Activated naive CD8-positive, alpha-beta T cell treated with anti-CD3 and anti-CD28 coated beads, Interleukin-2, amount 10 ng/mL, durations not matched to agents 7 days and 5 days (primary cell): ENCODE measurements at regions not wholly inside any gene's neighbourhood (a gene's known extent, or its start where the extent isn't known, plus 50 kb on each side); places are given as distances from the start of the nearest gene placed in this dataset.

Experiments used
- ATAC-seq: fragments of 150-1000 bp; cut with Tn5 transposase; one replicate; pipeline ENCODE4 v1.10.0; 2021; ENCODE audit warnings: low read depth, moderate library complexity
- POLR2A ChIA-PET: fragments of 350-600 bp; sonication (Branson Sonifier 250); formaldehyde crosslinking; loops from one replicate; lab custom pipeline; 2021; ENCODE audit warnings: antibody characterized with exemption; lab: Charles Lee
- DNase-seq: peaks from one replicate; pipeline ENCODE4 v3.0.0; 2021
- H3K27ac Mint-ChIP-seq: one replicate; pipeline ENCODE4 v1.8.0; 2022; ENCODE audit warnings: mild to moderate bottlenecking, mixed read lengths
- H3K27me3 Mint-ChIP-seq: one replicate; pipeline ENCODE4 v1.8.0; 2022; ENCODE audit warnings: mild to moderate bottlenecking, moderate library complexity, mixed read lengths
- H3K36me3 Mint-ChIP-seq: one replicate; pipeline ENCODE4 v1.8.0; 2021; ENCODE audit warnings: mild to moderate bottlenecking, mixed read lengths
- H3K4me1 Mint-ChIP-seq: one replicate; pipeline ENCODE4 v1.8.0; 2021; ENCODE audit warnings: mixed read lengths
- H3K4me3 Mint-ChIP-seq: one replicate; pipeline ENCODE4 v1.8.0; 2022; ENCODE audit warnings: mild to moderate bottlenecking, moderate library complexity, mixed read lengths
- H3K9me3 Mint-ChIP-seq: one replicate; pipeline ENCODE4 v1.8.0; 2021; ENCODE audit warnings: mixed read lengths

DNA sequence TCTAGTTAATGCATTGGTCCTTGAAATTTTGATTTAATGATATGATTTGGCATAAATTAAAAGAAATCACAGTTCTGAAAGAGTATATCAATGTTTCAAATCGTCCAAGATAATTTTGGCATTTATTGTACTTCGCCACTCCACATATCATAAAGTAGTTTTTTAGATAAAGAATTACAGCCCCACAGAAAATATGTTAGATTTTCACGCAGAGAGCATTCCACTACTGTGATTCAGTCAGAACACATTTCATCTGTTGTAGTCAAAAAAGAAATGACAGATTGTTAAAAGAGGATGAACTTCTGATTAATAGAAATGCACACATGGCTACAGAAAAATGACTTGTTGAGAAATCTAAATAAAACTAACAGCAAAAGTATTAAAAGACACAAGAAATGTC lies 1063.5 kb upstream of the LRRN3 start:
- H3K4me1 Mint-ChIP-seq, result no peaks in the 10 kb centered on the region
- H3K4me3 Mint-ChIP-seq, result no peak overlapping the region
- H3K36me3 Mint-ChIP-seq, result no peaks in the 10 kb centered on the region
- ATAC-seq, result no peak
- H3K27me3 Mint-ChIP-seq, result no peaks in the 10 kb centered on the region
- DNase-seq, result no peak
- POLR2A ChIA-PET, result no interaction called here
- H3K9me3 Mint-ChIP-seq, result no peaks in the 10 kb centered on the region
- H3K27ac Mint-ChIP-seq, result no peak overlapping the region

DNA sequence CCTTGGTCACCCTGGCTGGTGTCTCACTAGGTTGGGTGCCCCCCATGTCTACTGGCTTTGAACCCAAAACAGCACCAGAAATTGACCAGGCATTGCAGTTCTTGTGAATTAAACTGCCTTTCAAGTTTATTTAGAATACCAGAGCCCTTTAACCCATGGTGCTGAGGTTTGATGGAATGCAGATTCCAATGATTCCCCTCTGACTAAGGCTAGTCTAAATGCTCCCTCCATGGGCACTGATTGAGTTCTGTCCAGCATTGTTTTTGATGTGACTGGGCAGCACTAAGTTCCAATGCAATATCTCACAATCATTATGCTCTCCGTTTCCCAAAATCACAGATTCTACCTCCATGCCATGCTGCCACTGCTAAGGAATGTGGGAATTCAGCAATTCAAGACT lies 1047.4 kb upstream of the LRRN3 start:
- POLR2A ChIA-PET, result no interaction called here
- ATAC-seq (no peak), DNase-seq (no peak)
- Mint-ChIP-seq H3K36me3 (no peaks in the 10 kb centered on the region), H3K4me3 (no peak overlapping the region), H3K9me3 (peaks cover 1% of the 10 kb centered on the region), H3K27ac (no peak overlapping the region), H3K27me3 (no peaks in the 10 kb centered on the region), H3K4me1 (no peaks in the 10 kb centered on the region)

DNA sequence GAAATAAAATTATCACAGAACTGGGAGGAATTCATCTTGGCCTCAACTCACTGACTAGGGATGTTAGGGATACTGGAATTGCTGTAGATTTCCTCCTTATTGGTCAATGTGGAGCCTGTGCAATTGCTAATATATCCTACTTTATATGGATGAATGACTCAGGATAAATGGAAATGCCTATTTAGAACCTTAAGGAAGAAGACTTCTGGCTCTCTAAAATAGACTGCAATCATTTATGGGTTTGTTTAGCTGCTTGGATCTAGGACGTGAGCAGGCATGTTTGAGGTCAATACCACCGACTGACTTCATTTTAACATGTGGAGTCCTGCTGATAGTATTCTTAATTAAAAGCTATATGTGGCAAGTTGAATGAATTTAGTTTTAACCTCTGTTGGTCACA lies 1040.1 kb upstream of the LRRN3 start:
- H3K4me3 Mint-ChIP-seq, result no peak overlapping the region
- DNase-seq (no peak), ATAC-seq (no peak)
- H3K9me3 Mint-ChIP-seq, result no peaks in the 10 kb centered on the region
- H3K27me3 Mint-ChIP-seq, result peaks cover 2% of the 10 kb centered on the region
- POLR2A ChIA-PET, result no interaction called here
- H3K4me1 Mint-ChIP-seq, result no peaks in the 10 kb centered on the region
- no peak overlapping the region for H3K27ac Mint-ChIP-seq
- no peaks in the 10 kb centered on the region for H3K36me3 Mint-ChIP-seq

DNA sequence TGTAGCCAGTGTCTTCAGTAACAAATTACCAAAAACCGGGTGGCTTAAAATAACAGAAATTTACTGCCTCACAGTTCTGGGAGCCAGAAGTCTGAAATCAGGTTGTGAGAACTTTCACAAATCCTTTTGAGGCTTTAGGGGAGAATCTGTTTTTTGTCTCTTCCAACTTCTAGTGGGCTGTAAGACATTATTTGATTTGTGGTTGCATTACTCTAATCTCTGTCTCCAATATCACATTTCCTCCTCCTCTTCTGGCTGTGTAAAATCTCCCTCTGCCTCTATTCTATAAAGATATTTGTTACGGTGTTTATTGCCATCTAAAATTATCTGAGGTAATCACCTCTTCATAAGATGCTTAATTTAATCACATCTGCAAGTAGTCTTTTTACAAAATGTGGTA lies 1039.6 kb upstream of the LRRN3 start:
- ATAC-seq (no peak), DNase-seq (no peak)
- Mint-ChIP-seq H3K27ac (no peak overlapping the region), H3K4me3 (no peak overlapping the region), H3K4me1 (no peaks in the 10 kb centered on the region), H3K27me3 (peaks cover 2% of the 10 kb centered on the region), H3K36me3 (no peaks in the 10 kb centered on the region), H3K9me3 (no peaks in the 10 kb centered on the region)
- POLR2A ChIA-PET, result no interaction called here

DNA sequence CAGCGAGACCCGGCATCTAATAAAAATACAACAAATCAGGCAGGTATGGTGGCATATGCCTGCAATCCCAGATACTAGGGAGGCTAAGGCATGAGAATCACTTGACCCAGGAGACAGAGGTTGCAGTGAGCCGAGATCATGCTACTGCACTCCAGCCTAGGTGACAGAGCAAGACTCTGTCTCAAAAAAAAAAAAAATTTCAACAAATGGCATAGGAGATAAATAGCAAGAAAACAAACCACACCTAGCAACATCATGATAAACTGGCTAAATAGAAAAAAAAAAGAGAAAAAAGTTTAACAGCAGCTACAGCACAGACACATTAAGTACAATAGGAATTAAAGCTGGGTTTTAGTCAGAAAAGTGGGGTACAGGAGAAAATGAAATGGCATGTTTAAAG lies 1034.6 kb upstream of the LRRN3 start:
- no peak for DNase-seq
- H3K9me3 Mint-ChIP-seq, result no peaks in the 10 kb centered on the region

DNA sequence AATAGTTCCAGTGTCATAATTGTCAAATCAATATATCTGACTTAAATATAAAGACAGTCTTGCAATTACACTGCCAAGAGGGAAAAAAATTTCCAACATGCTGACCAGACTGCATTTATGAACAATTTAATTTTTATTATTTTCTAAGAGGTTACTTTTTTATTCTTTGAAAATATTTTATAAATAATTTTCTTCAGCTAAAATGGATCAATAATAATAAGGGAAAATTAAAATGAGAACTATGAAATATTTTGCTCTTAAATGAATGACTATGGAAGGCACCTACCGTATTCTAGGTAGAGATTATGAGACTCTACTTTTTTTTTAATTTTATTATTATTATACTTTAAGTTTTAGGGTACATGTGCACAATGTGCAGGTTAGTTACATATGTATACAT lies 1032.5 kb upstream of the LRRN3 start:
- H3K27me3 Mint-ChIP-seq, result peaks cover 2% of the 10 kb centered on the region
- H3K9me3 Mint-ChIP-seq, result no peaks in the 10 kb centered on the region
- H3K36me3 Mint-ChIP-seq, result no peaks in the 10 kb centered on the region
- no peak overlapping the region for H3K4me3 Mint-ChIP-seq
- no peak overlapping the region for H3K27ac Mint-ChIP-seq
- ATAC-seq, result no peak
- no peaks in the 10 kb centered on the region for H3K4me1 Mint-ChIP-seq
- POLR2A ChIA-PET, result no interaction called here
- DNase-seq, result no peak

More for the DNA sequence above, 1034.6 kb upstream of the LRRN3 start:
- ATAC-seq, result no peak
- Mint-ChIP-seq H3K36me3 (no peaks in the 10 kb centered on the region), H3K27ac (no peak overlapping the region), H3K4me3 (no peak overlapping the region), H3K4me1 (no peaks in the 10 kb centered on the region), H3K27me3 (peaks cover 2% of the 10 kb centered on the region)
- POLR2A ChIA-PET, result no interaction called here

DNA sequence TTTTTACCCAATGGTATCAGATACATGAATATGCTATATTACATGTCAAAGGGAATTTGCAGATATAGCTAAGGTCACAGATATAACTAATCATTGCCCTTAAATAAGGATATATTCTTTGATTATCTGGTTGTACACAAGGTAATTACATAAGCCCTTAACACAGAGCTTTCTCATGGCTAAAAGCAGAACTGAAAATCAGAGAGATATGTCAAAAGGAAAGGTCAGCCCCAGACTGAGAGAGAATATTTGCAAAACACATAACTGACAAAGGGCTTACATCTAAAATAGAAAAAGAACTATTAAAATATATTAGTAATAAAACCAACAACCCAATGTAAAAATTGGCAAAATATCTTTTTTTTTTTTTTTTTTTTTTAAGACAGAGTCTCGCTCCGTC lies 1029.5 kb upstream of the LRRN3 start:
- peaks cover 5% of the 10 kb centered on the region for H3K27me3 Mint-ChIP-seq
- ATAC-seq (no peak), DNase-seq (no peak)
- no peaks in the 10 kb centered on the region for H3K4me1 Mint-ChIP-seq
- no peaks in the 10 kb centered on the region for H3K9me3 Mint-ChIP-seq
- H3K4me3 Mint-ChIP-seq, result no peak overlapping the region
- H3K27ac Mint-ChIP-seq, result no peak overlapping the region
- POLR2A ChIA-PET, result no interaction called here
- no peaks in the 10 kb centered on the region for H3K36me3 Mint-ChIP-seq

DNA sequence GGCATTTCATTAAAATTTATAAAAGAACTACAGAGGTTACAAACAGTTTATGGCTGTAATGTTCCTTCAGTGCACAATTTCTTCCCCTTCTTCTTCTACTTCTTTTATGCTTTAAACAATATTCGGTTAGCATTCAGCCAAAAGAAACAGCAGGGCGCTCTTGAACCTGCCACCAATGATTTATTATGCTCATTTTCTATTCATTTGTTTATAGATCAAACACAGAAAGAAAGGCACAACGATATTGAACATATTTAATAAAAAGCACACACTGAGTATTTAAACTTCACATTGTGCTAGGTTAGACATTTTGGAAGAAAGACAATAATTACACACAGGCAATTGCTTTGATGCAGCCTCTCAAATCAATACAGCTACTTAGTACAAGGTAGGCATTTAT lies 1025.8 kb upstream of the LRRN3 start:
- DNase-seq, result no peak
- H3K36me3 Mint-ChIP-seq, result no peaks in the 10 kb centered on the region
- no peak overlapping the region for H3K4me3 Mint-ChIP-seq
- H3K4me1 Mint-ChIP-seq, result no peaks in the 10 kb centered on the region
- H3K27me3 Mint-ChIP-seq, result peaks cover 5% of the 10 kb centered on the region
- no peak for ATAC-seq
- H3K9me3 Mint-ChIP-seq, result no peaks in the 10 kb centered on the region
- POLR2A ChIA-PET, result no interaction called here
- no peak overlapping the region for H3K27ac Mint-ChIP-seq

DNA sequence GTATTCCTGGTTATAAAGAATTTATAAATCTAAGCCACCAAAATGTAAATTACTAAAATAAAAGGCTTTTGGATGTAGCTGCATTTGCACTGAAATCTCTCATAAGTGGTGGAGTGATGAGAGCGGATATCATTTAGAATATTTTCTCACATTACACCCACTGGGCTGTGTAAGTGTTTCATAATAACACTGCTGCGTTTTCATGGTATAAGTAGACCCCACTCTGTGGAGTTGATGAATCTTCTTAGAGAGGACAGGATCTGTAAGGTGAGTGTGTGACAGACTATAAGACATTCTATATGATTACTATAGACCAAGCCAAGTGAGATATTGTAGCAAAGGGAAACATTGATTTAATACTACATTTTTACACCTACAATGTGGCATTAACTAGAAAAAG lies 1024.1 kb upstream of the LRRN3 start:
- no peaks in the 10 kb centered on the region for H3K36me3 Mint-ChIP-seq
- H3K4me3 Mint-ChIP-seq, result no peak overlapping the region

DNA sequence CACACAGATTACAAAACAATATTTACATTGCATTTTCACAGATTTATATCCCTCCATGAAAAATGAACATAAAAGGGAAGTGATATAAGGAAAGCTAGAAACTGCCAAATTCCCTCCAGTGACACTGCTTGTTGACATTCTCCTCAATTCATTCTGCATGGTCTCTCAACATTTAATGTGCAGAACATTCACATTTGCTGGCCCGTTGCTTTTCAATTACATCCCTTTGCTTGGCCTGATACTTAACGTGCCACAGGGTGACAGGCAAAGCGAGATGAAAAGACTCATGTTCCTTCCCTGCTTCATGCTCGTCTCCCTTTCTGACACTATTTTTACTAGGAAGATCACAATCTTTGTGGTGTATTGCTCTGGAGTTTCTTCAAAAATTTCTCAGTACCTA lies 1019.7 kb upstream of the LRRN3 start:
- POLR2A ChIA-PET, result no interaction called here
- H3K36me3 Mint-ChIP-seq, result no peaks in the 10 kb centered on the region
- DNase-seq (no peak), ATAC-seq (no peak)
- no peaks in the 10 kb centered on the region for H3K9me3 Mint-ChIP-seq
- H3K4me1 Mint-ChIP-seq, result no peaks in the 10 kb centered on the region
- H3K4me3 Mint-ChIP-seq, result no peak overlapping the region
- peaks cover under 1% of the 10 kb centered on the region for H3K27me3 Mint-ChIP-seq
- H3K27ac Mint-ChIP-seq, result no peak overlapping the region

More for the DNA sequence above, 1024.1 kb upstream of the LRRN3 start:
- no peak overlapping the region for H3K27ac Mint-ChIP-seq
- H3K4me1 Mint-ChIP-seq, result no peaks in the 10 kb centered on the region
- DNase-seq (no peak), ATAC-seq (no peak)
- peaks cover 5% of the 10 kb centered on the region for H3K27me3 Mint-ChIP-seq
- no peaks in the 10 kb centered on the region for H3K9me3 Mint-ChIP-seq
- POLR2A ChIA-PET, result no interaction called here

DNA sequence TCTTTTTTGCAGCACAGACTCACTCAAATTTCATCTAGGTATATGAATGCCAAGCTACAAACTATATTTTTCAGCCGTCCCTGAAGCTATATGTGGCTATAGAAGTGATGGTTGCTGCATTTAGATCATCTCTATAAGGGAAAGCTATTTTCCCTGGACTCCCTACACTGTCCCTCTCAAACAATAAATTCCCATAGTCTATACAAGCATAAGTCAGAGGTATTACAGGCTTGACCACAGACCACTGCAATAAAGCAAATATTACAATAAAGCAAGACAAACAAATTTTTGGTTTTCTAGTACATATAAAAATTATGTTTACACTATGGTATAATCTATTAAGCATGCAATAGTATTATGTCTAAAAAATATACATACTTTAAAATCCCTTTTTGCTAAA lies 1015.5 kb upstream of the LRRN3 start:
- no peak overlapping the region for H3K4me3 Mint-ChIP-seq
- DNase-seq (no peak), ATAC-seq (no peak)
- H3K36me3 Mint-ChIP-seq, result no peaks in the 10 kb centered on the region
- H3K27ac Mint-ChIP-seq, result no peak overlapping the region
- H3K27me3 Mint-ChIP-seq, result no peaks in the 10 kb centered on the region
- no peaks in the 10 kb centered on the region for H3K4me1 Mint-ChIP-seq
- POLR2A ChIA-PET, result no interaction called here
- no peaks in the 10 kb centered on the region for H3K9me3 Mint-ChIP-seq

DNA sequence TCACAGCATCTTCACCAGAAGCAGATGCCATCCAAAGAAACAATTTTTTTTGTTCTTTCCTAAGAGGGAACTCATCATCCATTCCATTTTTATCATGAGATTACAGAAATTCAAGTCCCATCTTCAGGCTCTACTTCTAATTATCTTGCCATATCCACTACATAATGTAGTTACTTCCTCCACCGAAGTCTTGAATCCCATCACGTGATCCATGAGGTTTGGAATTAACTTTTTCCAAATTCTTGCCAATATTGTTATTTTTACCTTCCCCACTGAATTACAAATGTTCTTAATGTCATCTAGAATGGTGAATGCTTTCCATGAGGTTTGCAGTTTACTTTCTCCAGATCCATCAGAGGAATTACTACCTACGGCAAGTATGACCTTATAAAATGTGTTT lies 1014.7 kb upstream of the LRRN3 start:
- H3K9me3 Mint-ChIP-seq, result no peaks in the 10 kb centered on the region
- H3K27ac Mint-ChIP-seq, result no peak overlapping the region
- DNase-seq (no peak), ATAC-seq (no peak)
- H3K4me1 Mint-ChIP-seq, result no peaks in the 10 kb centered on the region
- H3K4me3 Mint-ChIP-seq, result no peak overlapping the region
- POLR2A ChIA-PET, result no interaction called here
- H3K27me3 Mint-ChIP-seq, result no peaks in the 10 kb centered on the region
- H3K36me3 Mint-ChIP-seq, result no peaks in the 10 kb centered on the region

DNA sequence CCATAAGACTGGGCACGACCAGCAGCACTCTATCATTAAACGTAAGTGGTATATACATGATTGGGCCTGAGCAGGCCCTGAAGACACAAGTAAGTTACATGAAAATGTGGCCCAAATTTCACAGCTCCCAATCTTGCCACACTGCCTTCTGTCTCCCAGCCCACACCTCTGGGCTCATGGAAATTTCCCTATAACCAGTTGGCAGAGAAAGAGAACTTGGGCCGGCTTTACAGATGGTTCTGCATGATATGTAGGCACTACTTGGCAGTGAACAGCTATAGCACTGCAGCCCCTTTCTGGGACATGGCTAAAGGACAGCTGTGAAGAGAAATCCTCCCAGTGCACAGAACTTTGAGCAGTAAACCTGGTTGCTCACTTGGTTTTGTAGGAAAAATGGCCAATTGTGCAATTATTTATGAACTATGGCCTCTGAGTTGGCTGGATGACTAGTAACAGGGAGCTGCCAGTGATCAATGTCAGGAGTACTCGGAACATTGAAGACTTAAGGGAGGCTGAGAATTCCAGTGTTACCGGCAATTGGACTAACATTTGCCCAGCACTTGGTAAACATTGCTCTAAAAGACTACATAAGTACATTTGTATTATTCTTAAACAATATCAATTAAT lies 1006.6 kb upstream of the LRRN3 start:
- no peaks in the 10 kb centered on the region for H3K9me3 Mint-ChIP-seq
- no peak overlapping the region for H3K27ac Mint-ChIP-seq
- no peaks in the 10 kb centered on the region for H3K36me3 Mint-ChIP-seq
- no peak overlapping the region for H3K4me3 Mint-ChIP-seq
- H3K27me3 Mint-ChIP-seq, result peaks cover 5% of the 10 kb centered on the region
- no peaks in the 10 kb centered on the region for H3K4me1 Mint-ChIP-seq
- ATAC-seq (no peak), DNase-seq (no peak)
- POLR2A ChIA-PET, result no interaction called here

DNA sequence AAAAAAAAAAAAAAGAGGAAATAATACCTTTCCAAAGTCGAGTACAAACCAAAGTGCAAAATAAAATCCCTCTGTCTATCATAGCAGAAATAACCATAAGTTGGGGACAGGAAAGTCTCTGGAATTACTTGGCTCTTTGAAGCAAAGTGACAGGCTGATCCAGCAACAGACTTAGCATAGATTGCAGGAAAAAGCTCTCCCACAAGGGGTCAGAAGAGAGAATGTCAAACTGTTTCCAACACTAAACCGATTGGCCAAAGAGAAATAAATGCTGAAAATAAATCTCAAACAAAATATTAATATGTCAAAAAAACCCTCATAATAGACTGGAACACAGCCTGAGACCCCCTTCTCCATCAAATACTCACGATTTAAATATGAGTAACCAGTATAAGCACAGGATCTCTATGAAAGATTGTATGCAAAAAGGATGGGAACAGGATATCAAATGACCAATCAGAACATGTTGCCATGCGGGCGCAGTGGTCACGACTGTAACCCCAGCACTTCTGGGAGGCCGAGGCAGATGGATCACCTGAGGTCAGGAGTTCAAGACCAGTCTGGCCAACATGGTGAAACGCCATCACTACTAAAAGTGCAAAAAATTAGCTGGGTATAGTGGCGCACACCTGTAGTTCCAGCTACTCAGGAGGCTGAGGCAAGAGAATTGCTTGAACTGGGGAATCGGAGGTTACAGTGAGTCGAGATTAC lies 1000.7 kb upstream of the LRRN3 start:
- ATAC-seq, result no peak
- Mint-ChIP-seq H3K9me3 (no peaks in the 10 kb centered on the region), H3K27ac (no peak overlapping the region), H3K4me1 (no peaks in the 10 kb centered on the region), H3K27me3 (peaks cover 10% of the 10 kb centered on the region), H3K4me3 (no peak overlapping the region), H3K36me3 (no peaks in the 10 kb centered on the region)
- no peak for DNase-seq
- POLR2A ChIA-PET, result interaction anchor here (0.7 kb wide), 1 partner anchor 1485 kb away, joined by 5 read pairs; no protein-coding TSS in a partner anchor
